A204.1 (cell line): ENCODE measurements at regions not wholly inside any gene's neighbourhood (a gene's known extent, or its start where the extent isn't known, plus 50 kb on each side); places are given as distances from the start of the nearest gene placed in this dataset.

ENCODE experiments used
- FAIRE-seq: peaks from 2 replicates; lab custom pipeline; 2012; peaks lifted over from hg19 to GRCh38; lab: Jason Lieb, UNC

DNA sequence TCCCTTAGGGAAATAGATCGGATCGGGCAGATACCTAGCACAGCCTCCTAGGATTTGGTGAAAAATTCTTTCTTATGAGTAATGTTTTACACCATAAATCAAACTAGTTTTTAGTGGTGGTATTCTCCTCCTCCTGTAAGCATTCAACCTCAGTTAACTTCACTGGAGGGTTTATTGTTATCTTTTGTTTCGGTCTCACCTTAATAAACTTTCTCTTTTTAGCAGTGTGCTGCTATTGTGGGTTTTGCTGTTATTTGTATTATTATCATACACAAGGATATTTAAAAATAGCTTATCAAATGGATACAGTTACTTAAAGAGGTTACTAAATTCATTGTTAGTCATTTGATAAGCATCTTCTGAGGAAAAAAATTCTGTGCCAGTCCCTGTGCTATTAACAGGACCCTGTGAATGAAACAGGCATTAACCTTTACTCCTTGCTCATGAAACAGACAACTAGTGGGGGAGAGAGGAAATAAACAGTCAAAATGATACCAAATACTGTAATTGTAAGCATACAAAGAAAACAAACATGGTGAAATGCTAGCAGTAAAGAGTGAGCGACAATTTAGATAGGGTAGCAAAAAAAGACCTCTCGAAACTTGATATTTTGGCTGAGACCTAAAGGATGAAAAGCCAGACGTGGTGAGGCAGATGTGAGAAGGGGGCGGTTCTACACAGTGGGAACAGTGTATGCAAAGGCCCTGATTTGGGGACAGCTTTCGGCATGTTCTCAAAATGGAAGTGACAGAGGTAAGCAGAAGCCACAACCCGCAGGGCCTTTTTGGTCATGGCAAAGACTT lies 178.7 kb upstream of the SOX5 start:
- no peak for FAIRE-seq

DNA sequence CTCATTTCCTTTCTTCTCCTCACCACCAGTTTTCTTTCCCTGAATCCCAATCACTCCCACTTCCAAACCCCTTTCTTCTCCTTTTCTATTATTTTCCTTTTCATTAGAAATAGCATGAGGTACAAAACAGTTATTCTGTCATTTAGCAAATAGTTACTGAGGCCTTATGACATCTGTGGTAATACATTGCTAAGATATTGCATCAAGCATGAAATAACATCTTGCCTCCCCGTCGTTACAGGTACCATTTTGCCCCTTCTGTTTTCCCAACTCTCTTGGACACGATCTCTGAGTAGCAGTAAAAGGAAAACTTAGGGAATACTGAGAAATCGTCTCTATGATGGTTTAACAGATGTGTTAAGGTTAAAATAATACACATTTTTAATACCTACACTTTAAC lies 175.8 kb upstream of the SOX5 start:
- FAIRE-seq: no peak

DNA sequence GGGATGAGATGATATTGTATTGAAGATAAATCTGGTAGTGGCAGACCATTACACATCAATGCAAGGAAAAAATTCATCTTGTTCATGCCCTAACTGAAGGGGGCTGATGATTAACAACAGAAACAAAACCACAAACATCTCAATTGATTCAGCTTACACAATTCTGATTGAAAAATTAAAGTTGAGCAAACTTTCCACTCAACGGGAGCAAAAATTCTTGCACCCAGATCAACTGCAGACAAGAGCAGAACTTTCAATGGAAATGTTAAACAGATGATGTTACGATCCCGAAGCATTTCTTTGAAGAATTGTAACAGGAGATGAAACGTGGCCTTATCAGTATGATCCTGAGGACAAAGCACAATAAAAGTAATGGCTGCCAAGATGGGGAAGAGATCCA lies 172.4 kb upstream of the SOX5 start:
- no peak for FAIRE-seq

- no peak for FAIRE-seq
These were observed 169.2 kb upstream of the SOX5 start for GRCh38 chr12:24118668-24119067.

DNA sequence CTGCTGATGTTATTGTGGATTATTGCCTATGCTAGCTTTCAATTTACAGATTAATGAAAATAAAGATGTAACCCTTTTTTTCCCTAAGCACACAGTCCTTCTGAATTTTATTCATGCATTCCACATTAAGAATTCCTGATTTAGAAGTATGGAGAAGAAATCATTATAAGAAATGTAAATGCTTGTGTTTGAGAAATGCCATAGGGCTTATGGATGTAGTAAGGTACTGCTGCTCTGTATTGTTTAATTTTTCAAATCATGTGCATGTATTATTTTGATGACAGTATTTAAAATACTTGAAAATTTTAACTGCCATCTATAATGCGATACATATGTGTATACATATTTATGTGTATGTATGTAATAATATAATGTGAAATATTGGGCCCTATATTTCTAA lies 167.1 kb upstream of the SOX5 start:
- no peak for FAIRE-seq

- no peak for FAIRE-seq
These were observed 164.2 kb upstream of the SOX5 start for GRCh38 chr12:24113701-24114100.

DNA sequence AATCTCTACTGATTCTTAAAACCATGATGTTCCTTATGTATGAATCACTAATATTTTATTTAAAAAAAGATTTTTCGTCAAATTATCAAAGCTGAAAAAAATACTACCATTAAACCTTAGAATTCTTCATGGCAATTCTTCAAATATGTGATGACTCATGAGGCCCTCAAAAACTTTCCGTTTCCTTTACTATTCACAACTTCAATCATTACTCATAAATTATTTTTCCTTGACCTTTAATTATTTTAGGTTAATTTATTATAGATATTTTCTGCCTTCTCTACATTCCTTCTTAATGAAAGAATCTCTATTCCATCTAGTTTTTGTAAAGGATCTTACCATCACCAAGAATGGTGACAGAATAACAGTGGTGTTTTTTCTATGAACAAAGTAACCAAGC lies 162.1 kb upstream of the SOX5 start:
- peak; percentile 3 for FAIRE-seq

GRCh38 chr12:24111086-24111485 lies 161.6 kb upstream of the SOX5 start:
- no peak for FAIRE-seq

DNA sequence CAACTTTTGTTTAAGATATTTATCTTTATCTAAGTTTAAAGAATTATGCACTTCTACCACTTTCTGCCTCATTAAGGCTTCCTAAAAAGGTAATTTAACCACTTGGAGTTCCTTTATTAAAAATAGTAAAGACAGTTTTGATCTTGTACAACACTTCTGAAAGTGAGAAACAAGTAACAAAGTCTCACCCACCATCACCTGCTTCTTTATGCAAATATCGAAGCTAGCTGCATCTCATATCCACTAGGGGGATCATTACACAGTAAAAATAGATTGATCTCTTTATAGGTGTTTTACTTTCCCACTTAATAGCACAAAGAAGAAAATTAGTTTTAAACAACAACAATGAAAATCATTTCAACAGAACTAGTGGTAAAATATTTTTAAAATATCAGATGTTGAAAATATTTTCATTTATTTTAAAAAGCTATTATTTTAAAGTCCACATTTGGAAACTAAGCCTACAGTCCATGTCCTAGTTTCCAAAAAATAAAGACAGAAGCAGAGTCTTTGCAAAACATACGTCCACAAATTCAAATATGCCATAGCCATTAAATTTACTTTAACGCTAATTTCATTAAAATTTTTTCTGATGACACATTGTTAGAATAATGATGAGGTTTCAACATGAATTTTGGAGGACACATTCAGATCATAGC lies 160.0 kb upstream of the SOX5 start:
- peak; percentile 90 for FAIRE-seq

- no peak for FAIRE-seq
These were observed 153.2 kb upstream of the SOX5 start for GRCh38 chr12:24102676-24103075.

DNA sequence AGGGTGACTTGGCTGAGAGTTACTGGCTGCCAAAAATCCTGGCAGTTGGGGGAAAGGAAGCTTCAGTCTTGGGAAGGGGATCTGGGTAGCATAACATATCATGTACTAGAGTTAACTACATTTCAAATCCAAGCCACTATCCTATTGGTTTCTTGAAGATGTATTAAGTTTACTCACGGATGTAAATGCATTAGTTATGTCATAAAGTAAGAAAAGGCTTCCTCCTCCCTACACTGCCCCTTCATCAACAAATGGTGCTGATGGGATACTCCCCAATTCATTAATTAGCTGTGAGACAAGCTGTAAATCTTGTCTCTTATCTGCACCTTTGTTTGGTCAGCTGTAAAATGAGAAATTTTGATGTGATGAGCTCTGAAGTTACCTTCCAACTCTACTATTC lies 150.1 kb upstream of the SOX5 start:
- FAIRE-seq: no peak

DNA sequence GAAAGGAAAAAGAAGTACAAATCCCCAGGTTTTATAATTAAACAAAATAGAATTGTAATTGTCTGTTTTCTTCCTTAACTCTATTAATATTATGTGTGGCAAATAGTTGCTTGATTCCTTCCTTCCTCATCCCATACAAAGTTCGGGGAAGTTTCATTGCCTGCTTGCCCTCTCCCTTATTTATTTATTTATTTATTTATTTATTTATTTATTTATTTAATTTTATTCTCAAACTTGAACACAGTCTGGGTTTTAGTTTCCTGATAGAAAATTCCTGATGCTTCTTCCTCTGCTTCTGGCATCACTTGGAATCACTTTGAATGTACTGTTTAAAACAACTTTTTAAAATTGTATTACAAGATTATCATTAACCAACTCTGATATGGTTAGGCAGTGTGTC lies 145.8 kb upstream of the SOX5 start:
- FAIRE-seq: no peak

- FAIRE-seq: no peak
These were observed 140.0 kb upstream of the SOX5 start for GRCh38 chr12:24089510-24089890.

DNA sequence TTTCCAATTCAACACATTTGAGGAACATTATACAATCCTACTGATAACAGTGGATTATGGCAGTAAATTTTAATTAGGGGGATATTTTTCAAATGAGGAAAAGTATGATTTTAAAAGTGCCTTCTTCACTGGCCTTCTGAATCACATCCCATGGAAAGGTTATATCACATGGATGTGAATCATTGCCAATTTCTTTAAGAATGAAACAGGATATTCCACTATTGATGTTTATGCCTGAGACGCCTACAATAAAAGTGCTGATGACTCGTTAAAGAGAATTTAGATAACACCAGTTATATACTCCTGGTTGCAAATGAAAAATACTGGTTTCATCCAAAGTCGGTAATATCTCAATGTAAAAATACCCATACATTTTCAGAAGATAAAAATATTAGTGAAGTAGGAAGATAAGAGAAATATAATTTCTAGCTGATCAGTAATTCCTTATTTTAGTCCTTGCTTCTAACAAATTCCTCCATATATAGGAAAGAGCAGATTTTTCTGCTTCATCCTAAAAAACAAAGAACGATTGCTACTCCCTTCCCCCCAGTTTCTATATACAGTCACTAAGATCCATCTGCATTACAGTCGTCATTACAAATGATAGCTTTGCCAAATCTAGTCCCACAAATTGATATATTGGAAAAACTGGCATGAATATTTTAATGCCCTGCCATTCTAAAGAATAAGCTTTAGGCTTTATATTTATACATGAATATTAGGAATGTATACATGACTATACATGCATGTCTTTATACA lies 139.5 kb upstream of the SOX5 start:
- no peak for FAIRE-seq

- no peak for FAIRE-seq
These were observed 137.8 kb upstream of the SOX5 start for GRCh38 chr12:24087294-24087693.

- no peak for FAIRE-seq
These were observed 135.3 kb upstream of the SOX5 start for GRCh38 chr12:24084800-24085199.

DNA sequence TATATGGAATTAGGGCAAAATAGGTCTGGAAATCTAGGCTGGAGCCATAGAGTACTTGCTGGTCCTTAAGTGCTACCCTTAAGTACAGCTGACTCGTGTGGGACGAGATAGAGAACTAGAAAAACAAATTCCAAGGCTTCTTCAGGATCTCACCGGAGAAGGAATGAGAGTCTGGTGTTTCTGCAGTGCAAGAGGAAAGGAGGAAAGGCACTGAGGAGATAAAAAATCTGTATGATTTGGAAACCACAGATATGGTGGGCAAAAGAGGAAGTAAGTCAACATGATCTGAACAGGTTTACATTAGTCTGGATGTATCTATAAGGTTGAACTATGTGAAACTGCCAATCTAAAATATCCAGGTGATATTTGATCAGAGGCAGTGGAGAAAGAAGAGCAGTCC lies 134.4 kb upstream of the SOX5 start:
- no peak for FAIRE-seq

DNA sequence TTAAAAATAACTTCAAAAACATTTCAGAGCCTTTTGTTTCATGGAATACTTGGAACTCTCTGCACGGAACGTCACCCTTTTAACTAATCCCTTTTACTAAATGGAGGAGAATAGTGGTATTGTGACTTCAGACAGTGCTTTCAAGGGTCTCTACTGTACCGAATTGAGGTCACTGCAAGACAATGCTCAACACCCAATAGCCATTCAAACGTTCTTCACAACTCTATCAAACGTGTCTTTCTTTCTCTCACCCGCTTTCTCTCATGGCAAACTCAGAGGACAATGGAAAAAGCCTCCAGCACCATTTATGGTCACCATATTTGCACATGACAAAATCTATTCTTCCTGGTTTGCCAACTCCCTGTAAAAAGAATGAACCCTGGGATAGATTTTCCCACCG lies 132.1 kb upstream of the SOX5 start:
- FAIRE-seq: no peak

GRCh38 chr12:24081092-24081529 lies 131.6 kb upstream of the SOX5 start:
- FAIRE-seq: no peak

DNA sequence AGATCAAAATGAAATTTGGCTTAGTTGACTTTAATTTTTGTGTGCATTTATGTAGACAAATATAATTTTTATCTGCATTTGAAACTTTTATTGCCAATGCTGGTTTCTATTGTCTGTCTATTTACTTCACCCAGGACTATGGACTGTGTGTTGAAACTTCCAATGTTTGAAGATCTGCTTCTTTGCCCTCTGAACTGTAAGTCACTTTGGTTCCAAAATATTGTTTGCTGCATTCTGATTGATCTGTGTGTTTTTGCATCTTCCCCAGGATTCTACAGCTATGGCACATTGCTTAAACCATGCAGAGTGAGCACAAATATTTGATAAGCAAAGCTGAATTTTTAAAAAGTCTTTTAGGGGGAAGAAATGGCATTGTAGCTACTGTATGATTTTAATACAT lies 131.0 kb upstream of the SOX5 start:
- no peak for FAIRE-seq

GRCh38 chr12:24079083-24079482 lies 129.6 kb upstream of the SOX5 start:
- FAIRE-seq: no peak

GRCh38 chr12:24078318-24078765 lies 128.9 kb upstream of the SOX5 start:
- no peak for FAIRE-seq

- FAIRE-seq: no peak
These were observed 127.7 kb upstream of the SOX5 start for GRCh38 chr12:24077161-24077560.
